Gastroesophageal sphincter (tissue), 3 donors: ENCODE measurements at regions not wholly inside any gene's neighbourhood (a gene's known extent, or its start where the extent isn't known, plus 50 kb on each side); places are given as distances from the start of the nearest gene placed in this dataset.

Source experiments
- CTCF ChIP-seq, 4 experiments: fragments of 200-600 bp in 2 of 4; fragments of 450-650 bp in 2 of 4; sonication (generic) in 1 of 4; IDR thresholded peaks; one replicate each; pipeline ENCODE4 v1.5.1; 2017 to 2019; ENCODE audit warnings: antibody characterized with exemption in 4 of 4, mild to moderate bottlenecking in 2 of 4, moderate library complexity in 2 of 4
- EP300 ChIP-seq: sonication (generic); formaldehyde crosslinking; IDR thresholded peaks from one replicate; pipeline ENCODE4 v1.6.1; 2017; ENCODE audit warnings: antibody characterized with exemption, mild to moderate bottlenecking
- POLR2A ChIP-seq, 2 donors: fragments of 450-650 bp; IDR thresholded peaks; one replicate each; pipeline ENCODE4 v1.6.1; 2017; ENCODE audit warnings: antibody characterized with exemption in 2 of 2, mild to moderate bottlenecking in 2 of 2, moderate library complexity in 1 of 2

GRCh38 chr1:25167269-25168192, 64.8 kb downstream of the SYF2 start:
- TF ChIP-seq CTCF (IDR thresholded peaks at IDR 0.05) (no peak), EP300 (no peak), POLR2A (IDR thresholded peaks at IDR 0.05) (no peak)
